Transverse colon (tissue), 4 donors: ENCODE measurements at regions not wholly inside any gene's neighbourhood (a gene's known extent, or its start where the extent isn't known, plus 50 kb on each side); places are given as distances from the start of the nearest gene placed in this dataset.

ENCODE experiments used
- DNase-seq: peaks from one replicate; pipeline ENCODE4 v3.0.0-alpha.2; 2019
- H3K27ac ChIP-seq, 4 donors: fragments of 200-600 bp; sonication (generic); 2 replicates each; pipeline ENCODE4 v1.5.1; 2016 to 2018; ENCODE audit warnings: inconsistent platforms in 4 of 4
- H3K27me3 ChIP-seq: fragments of 200-600 bp; sonication (generic); 2 replicates; pipeline ENCODE4 v1.5.1; 2017; ENCODE audit warnings: inconsistent platforms
- H3K36me3 ChIP-seq, 4 donors: fragments of 200-600 bp; sonication (generic); 2 replicates each; pipeline ENCODE4 v1.5.1; 2017 to 2019; ENCODE audit warnings: inconsistent platforms in 4 of 4
- H3K4me1 ChIP-seq, 4 donors: fragments of 200-600 bp; sonication (generic); 2 replicates each; pipeline ENCODE4 v1.5.1; 2017 to 2020; ENCODE audit warnings: inconsistent platforms in 4 of 4
- H3K4me3 ChIP-seq, 4 donors: fragments of 200-600 bp; sonication (generic); 1 replicate in 1 of 4; 2 replicates in 3 of 4; pipeline versions ENCODE4 v1.5.1 to v1.6.1; 2017 to 2019; ENCODE audit warnings: inconsistent platforms in 4 of 4
- H3K9me3 ChIP-seq, 2 donors: fragments of 200-600 bp; sonication (generic); 2 replicates each; pipeline ENCODE4 v1.5.1; 2017 to 2019; ENCODE audit warnings: inconsistent platforms in 2 of 2
- EP300 ChIP-seq: sonication (generic); formaldehyde crosslinking; IDR thresholded peaks from one replicate; pipeline ENCODE4 v1.6.1; 2017; ENCODE audit warnings: antibody characterized with exemption, low read depth
- POLR2A ChIP-seq: fragments of 450-650 bp; IDR thresholded peaks from one replicate; pipeline ENCODE4 v1.6.1; 2016; ENCODE audit warnings: antibody characterized with exemption, mild to moderate bottlenecking, moderate library complexity
- POLR2AphosphoS5 ChIP-seq, 3 donors: sonication (generic); formaldehyde crosslinking; IDR thresholded peaks; one replicate each; pipeline ENCODE4 v1.6.1; 2016; ENCODE audit warnings: antibody characterized with exemption in 3 of 3
- WGBS, 2 donors: methylation state at CpG; one replicate each; pipeline ENCODE4 v1.1.5; 2018; ENCODE audit warnings: low coverage in 1 of 2; 5-methylcytosine and 5-hydroxymethylcytosine counted together
- in situ Hi-C, 4 donors: fragments of 200-750 bp; cut with MboI; loops; one replicate each; pipeline versions ENCODE4 v1.15.0 to v1.15.1; 2017; ENCODE audit warnings: low sequenced_read_pairs in 3 of 4, low pct_ligation_motif_present in 1 of 4, low pct_unique_long_range_greater_than_20kb in 1 of 4
- intact Hi-C: fragments of 100-400 bp; cut with DNase I; formaldehyde crosslinking; loops from one replicate; pipeline ENCODE4 v1.15.1; 2023; ENCODE audit warnings: low total_unique reads
- TF ChIP-seq, protein P1 (sequence below), 5 experiments: fragments of 200-600 bp in 3 of 5; fragments of 450-650 bp in 2 of 5; sonication (generic) in 3 of 5; IDR thresholded peaks; 1 replicate in 2 of 5; 2 replicates in 3 of 5; pipeline ENCODE4 v1.5.1; 2016 to 2017; ENCODE audit warnings: antibody characterized with exemption in 5 of 5, inconsistent platforms in 3 of 5, mild to moderate bottlenecking in 2 of 5, moderate library complexity in 1 of 5

DNA sequence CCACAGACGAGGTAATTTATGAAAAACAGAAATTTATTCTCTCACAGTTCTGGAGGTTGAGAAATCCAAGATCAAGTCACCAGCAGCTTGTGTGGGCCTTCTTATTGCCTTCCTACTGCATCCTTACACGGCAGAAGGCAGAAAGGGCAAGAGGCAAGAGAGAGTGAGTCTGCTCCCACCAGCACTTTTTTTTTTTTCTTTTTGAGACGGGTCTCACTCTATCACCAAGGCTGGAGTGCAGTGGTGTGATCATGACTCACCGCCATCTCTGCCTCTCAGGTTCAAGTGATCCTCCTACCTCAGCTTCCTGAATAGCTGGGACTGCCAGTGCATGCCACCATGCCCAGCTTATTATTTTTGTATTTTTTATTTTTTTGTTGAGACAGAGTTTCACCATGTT is 78.5 kb upstream of the HK2 start:
- Histone ChIP-seq H3K9me3 (peaks cover 6 to 19% of the 10 kb centered on the region in 2 donors), H3K4me1 (no peaks in the 10 kb centered on the region), H3K4me3 (no peak overlapping the region), H3K27ac (no peak overlapping the region), H3K27me3 (no peaks in the 10 kb centered on the region), H3K36me3 (no peaks in the 10 kb centered on the region)
- DNase-seq, result no peak
- 92 to 100% methylated on average over 3 to 4 of the region's 4 CpGs for WGBS, 2 donors
- intact Hi-C loops (no loop called here), in situ Hi-C loops (no loop called here)
- TF ChIP-seq EP300, result no peak
- TF ChIP-seq POLR2A, result no peak
- TF ChIP-seq POLR2AphosphoS5 (IDR thresholded peaks at IDR 0.05), result no peak
- TF ChIP-seq, protein P1, sequence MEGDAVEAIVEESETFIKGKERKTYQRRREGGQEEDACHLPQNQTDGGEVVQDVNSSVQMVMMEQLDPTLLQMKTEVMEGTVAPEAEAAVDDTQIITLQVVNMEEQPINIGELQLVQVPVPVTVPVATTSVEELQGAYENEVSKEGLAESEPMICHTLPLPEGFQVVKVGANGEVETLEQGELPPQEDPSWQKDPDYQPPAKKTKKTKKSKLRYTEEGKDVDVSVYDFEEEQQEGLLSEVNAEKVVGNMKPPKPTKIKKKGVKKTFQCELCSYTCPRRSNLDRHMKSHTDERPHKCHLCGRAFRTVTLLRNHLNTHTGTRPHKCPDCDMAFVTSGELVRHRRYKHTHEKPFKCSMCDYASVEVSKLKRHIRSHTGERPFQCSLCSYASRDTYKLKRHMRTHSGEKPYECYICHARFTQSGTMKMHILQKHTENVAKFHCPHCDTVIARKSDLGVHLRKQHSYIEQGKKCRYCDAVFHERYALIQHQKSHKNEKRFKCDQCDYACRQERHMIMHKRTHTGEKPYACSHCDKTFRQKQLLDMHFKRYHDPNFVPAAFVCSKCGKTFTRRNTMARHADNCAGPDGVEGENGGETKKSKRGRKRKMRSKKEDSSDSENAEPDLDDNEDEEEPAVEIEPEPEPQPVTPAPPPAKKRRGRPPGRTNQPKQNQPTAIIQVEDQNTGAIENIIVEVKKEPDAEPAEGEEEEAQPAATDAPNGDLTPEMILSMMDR (IDR thresholded peaks at IDR 0.05), result no peak

GRCh38 chr2:74756356-74756890 is 77.5 kb upstream of the HK2 start:
- no peaks in the 10 kb centered on the region for H3K4me1 ChIP-seq
- H3K9me3 ChIP-seq, result peaks cover 6 to 19% of the 10 kb centered on the region in 2 donors
- intact Hi-C loops, result no loop called here
- H3K27ac ChIP-seq, result no peak overlapping the region
- no peak for DNase-seq
- no peak for TF ChIP-seq POLR2AphosphoS5 (IDR thresholded peaks at IDR 0.05)
- TF ChIP-seq EP300, result no peak
- TF ChIP-seq POLR2A, result no peak
- TF ChIP-seq, protein P1 (IDR thresholded peaks at IDR 0.05), result no peak
- no peaks in the 10 kb centered on the region for H3K27me3 ChIP-seq
- in situ Hi-C loops, result no loop called here
- H3K36me3 ChIP-seq, result no peaks in the 10 kb centered on the region
- H3K4me3 ChIP-seq, result no peak overlapping the region

GRCh38 chr2:74759986-74760385 is 73.9 kb upstream of the HK2 start:
- in situ Hi-C loops (no loop called here), intact Hi-C loops (no loop called here)
- no peaks in the 10 kb centered on the region for H3K36me3 ChIP-seq
- H3K9me3 ChIP-seq, result peaks cover 6 to 19% of the 10 kb centered on the region in 2 donors
- DNase-seq, result no peak
- H3K27me3 ChIP-seq, result no peaks in the 10 kb centered on the region
- H3K4me1 ChIP-seq, result peaks cover 0 to 4% (median 0%) of the 10 kb centered on the region in 4 donors
- H3K4me3 ChIP-seq, result no peak overlapping the region
- no peak for TF ChIP-seq POLR2AphosphoS5 (IDR thresholded peaks at IDR 0.05)
- no peak overlapping the region for H3K27ac ChIP-seq

DNA sequence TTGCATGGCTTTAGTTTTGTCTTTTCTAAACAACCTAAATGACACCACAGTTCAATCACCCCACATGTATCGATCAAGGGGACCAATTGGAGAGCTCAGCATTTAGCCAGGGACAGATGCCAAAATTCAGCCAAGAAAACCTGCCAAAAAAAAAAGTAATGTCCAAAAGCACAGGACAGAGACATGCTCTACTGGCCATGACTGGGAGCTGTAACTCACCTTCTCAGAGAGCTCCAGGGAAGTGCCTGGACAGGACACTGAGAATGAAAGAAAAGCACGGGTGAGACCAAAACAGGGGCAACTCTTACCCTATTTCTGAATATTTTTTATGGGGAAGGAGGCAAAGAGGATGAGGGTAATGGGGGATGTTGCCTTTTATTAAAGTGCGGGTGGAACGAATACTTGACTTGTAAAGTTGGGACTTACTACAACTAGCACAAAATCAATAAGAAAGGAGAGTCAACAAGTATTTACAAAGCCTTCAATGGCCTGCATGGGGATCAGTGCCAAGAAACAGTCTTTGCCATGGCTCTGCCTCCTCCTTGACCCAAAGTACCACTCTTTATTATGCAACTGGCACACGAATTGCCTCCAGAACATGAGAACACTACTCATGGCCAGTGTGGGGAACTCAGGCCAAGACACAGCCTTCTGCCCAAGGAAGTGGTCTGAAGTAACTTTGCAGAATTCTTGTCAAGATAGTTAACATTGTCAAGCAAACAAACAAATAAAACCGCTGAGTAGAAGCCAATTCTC is 72.9 kb upstream of the HK2 start:
- Histone ChIP-seq H3K4me1 (peaks cover 0 to 5% (median 0%) of the 10 kb centered on the region in 4 donors), H3K4me3 (no peak overlapping the region), H3K36me3 (no peaks in the 10 kb centered on the region), H3K27me3 (no peaks in the 10 kb centered on the region), H3K27ac (no peak overlapping the region), H3K9me3 (peaks cover 6 to 8% of the 10 kb centered on the region in 2 donors)
- DNase-seq, result no peak
- WGBS, 2 donors, result 84 to 94% methylated on average over 4 to 6 of the region's 6 CpGs
- in situ Hi-C loops, result no loop called here
- intact Hi-C loops, result no loop called here
- TF ChIP-seq POLR2AphosphoS5 (IDR thresholded peaks at IDR 0.05) (no peak), EP300 (no peak), POLR2A (no peak)
- TF ChIP-seq, protein P1 (IDR thresholded peaks at IDR 0.05), result no peak
